HG03460 (cell line): ENCODE measurements at regions not wholly inside any gene's neighbourhood (a gene's known extent, or its start where the extent isn't known, plus 50 kb on each side); places are given as distances from the start of the nearest gene placed in this dataset.
A peak's percentile ranks its signal among the peaks of the same experiment; 100 is the strongest.

ENCODE experiments used
- ATAC-seq: cut with Tn5 transposase; IDR thresholded peaks from one replicate; pipeline ENCODE4 v1.9.1; 2021; ENCODE audit not compliant: unreplicated experiment

GRCh38 chr3:94179059-94179458, 116.2 kb downstream of the NSUN3 start:
- ATAC-seq = no peak

GRCh38 chr3:94183551-94183950, 120.7 kb downstream of the NSUN3 start:
- ATAC-seq = no peak

- ATAC-seq = no peak
Observed at GRCh38 chr3:94184781-94185180, 121.9 kb downstream of the NSUN3 start.

DNA sequence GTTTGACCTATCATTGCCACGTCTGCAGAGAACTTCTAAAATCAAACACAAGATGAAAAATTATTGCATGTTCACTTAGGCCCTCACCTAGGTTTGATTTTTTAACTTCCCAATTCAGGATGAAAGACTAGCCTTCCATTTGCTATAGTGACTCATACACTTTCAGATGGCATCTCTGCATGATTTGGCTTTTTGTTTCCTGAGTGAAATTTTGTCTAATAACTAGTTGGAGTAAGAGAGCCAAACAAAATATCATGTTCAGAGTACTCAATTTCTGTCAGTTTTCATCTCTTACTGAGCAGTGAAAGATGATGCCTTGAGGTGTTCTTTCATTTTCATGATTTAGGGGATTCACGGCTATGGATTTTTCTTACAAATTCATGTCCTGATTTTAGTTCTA, 122.9 kb downstream of the NSUN3 start:
- no peak for ATAC-seq

GRCh38 chr3:94187697-94188096, 124.8 kb downstream of the NSUN3 start:
- no peak for ATAC-seq

- ATAC-seq = no peak
Observed at GRCh38 chr3:94195381-94195780, 132.5 kb downstream of the NSUN3 start.

DNA sequence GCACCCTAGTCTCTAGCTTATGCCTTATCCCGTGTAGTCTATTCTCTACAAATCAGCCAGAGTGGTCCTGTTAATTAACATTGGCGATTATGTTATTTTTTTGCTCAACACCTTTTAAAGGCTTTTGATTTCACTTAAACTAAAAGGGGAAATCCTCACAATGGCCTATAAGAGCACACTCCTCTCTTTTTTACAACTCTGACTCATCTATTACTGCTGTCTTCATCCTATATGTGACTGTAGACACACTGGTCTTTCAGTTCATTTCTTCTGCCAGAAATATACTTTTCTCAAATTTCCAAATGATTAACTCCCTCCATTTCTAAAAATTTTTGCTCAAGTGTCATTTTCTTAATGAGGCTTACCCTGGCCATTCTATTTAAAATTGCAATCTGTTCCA, 143.4 kb downstream of the NSUN3 start:
- ATAC-seq = no peak

GRCh38 chr3:94210256-94210655, 147.4 kb downstream of the NSUN3 start:
- ATAC-seq = no peak

- ATAC-seq = no peak
Observed at GRCh38 chr3:94217406-94217805, 154.5 kb downstream of the NSUN3 start.

GRCh38 chr3:94220426-94220825, 157.6 kb downstream of the NSUN3 start:
- ATAC-seq = no peak

- ATAC-seq = no peak
Observed at GRCh38 chr3:94221829-94222228, 159.0 kb downstream of the NSUN3 start.

DNA sequence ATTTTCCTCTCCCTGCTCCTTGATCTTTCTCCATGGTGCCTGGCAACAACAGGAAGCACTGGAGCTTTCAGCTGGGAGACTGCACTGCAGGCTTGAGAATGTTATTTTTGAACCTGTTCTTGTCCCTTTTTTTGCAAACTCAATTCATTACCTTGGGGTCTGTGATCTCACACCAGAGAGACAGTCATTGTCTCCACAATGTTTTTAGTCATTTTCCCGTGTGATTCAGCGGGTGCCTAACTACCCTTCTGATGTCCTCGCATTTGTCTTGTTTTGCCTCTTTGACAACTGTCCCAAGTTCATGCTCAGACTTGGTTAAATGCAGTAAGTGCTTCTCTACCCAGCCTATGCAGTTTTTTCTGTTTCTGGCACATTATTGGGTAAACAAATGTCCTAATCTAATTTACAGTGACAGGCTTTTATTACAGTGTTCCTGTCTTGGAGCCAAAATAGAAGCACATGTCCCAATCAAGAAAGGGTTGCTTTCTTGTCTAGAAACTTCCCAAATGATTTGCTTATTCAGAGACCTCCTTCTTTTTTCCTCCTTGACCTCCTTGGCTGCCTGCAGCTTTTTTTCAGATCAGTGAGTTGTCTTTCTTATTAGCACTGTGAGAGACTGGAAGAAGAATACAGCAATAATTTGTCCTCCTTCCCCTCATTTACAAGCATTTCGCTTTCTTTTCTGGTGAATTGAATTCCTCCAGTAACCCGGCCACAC, 162.4 kb downstream of the NSUN3 start:
- ATAC-seq = no peak

- no peak for ATAC-seq
Observed at GRCh38 chr3:94226078-94226477, 163.2 kb downstream of the NSUN3 start.

DNA sequence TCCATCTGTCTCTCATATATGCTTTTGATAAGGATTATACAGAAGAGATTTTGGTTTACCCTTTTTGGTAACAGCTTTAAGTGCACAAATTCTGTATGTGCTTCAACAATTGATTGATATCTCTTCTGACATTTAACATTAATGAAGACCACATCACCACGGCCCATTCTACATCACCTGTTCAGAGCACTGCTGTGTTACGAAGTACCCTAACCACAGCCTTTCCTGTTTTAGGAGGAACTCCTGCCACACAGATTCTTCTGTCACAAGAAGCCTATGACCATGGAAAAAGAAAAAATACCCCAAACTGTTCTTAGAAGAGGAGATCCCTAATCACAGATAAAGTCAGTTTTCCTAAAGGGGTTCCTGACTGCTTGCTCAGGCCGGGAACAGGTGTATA, 170.1 kb downstream of the NSUN3 start:
- ATAC-seq = no peak

DNA sequence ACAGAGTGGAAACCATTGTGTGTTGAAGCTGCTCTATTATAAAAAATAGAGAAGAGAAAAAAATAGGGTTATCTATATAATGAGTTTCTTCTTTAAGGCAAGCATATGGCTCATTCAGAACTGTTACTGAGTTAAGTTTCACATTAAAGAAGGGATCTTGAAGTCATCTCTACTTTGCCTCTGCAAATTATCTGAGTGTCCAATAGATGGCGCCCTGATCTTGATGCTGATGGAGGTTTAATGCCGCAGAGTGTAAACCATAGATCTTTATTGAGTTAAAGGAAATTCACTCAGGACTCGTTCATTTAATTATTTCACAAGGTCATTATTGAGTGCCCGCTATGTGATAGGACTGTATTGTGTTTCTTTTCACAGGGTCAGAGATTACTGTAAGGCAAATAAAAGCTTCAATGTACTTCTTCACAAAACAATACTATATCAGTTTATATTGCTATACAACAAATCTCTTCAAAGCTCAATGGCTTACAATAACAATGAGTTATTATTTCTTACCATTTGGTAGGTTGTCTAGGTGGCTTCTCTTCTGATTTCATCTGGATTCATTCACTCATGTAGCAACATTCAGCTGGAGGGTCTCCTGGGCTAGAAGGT, 171.4 kb downstream of the NSUN3 start:
- ATAC-seq = no peak

DNA sequence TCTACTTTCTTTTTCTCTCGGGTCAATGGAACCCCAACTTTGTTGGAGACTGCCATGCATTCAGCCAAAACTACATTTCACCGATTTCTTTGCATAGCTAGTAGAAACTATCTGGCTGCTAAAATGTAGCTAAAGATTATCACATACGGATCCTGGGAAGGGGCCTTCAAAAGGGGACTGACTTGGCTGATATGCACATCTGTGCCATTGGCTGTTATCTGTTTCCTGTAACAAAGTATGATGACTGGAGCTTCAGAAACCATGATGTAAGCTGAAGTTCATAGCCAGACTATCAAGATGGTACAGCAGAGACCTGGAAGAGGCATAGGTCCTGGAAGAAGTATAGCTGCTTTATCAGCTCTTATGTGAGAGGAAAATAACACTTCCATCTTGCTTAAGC, 179.1 kb downstream of the NSUN3 start:
- ATAC-seq = no peak

- ATAC-seq = no peak
Observed at GRCh38 chr3:94246171-94246570, 183.3 kb downstream of the NSUN3 start.

- no peak for ATAC-seq
Observed at GRCh38 chr3:94248042-94248441, 185.2 kb downstream of the NSUN3 start.

DNA sequence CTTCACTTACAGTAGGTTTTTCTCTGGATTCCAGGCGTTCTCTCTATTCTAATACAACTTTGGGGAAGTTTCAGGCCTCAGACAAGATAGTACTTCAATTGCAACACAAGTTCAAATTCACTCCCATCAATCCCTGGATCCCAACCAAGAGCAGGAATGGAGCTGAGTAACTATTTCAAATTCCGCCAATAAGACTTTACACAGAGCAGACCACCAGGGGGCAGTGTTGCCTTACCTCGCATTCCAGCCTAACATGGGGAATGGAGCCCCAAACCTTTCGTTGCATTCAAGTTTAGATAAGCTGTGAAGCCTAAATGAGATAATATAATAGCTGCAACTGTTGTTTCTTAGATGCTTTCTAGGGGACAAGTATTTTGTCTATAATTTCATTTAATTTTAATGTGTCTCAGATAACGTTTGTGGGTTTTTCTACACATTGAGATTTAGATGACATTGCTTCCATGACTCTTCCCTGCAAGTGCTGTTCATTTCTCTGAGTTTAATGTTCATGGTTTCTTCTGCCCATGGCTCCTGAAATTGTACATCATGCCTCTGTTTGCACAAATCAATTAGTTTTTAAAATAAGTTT, 186.7 kb downstream of the NSUN3 start:
- peak; percentile 84 for ATAC-seq

DNA sequence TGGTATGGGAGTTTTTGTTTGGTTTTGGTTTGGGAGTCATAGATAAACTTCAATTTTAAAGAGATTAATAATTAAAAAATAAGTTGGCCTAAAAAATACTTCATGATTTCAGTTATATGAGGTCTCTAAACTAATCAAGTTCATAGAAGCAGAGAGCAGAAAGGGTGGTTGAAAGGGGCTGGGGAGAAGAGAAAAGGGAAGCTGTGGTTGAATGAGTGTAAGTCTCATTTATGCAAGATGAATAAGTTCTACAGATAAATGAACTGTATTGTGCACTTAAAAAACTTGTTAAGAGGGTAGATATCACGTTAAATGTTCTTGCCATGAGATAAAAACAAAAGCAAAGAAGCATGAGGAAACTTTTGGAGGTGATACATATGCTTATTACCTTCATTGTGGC, 188.7 kb downstream of the NSUN3 start:
- no peak for ATAC-seq

GRCh38 chr3:94252316-94252715, 189.5 kb downstream of the NSUN3 start:
- no peak for ATAC-seq
